Tibial nerve (tissue), 3 donors: ENCODE measurements at regions not wholly inside any gene's neighbourhood (a gene's known extent, or its start where the extent isn't known, plus 50 kb on each side); places are given as distances from the start of the nearest gene placed in this dataset.

Experiments
- POLR2A ChIP-seq, 2 donors: fragments of 450-650 bp; IDR thresholded peaks; one replicate each; pipeline ENCODE4 v1.6.1; 2017; ENCODE audit warnings: antibody characterized with exemption in 2 of 2, mild to moderate bottlenecking in 2 of 2, moderate library complexity in 2 of 2
- TF ChIP-seq, protein P1 (sequence below), 5 experiments: fragments of 200-600 bp in 3 of 5; fragments of 450-650 bp in 2 of 5; sonication (generic) in 3 of 5; IDR thresholded peaks; one replicate each; pipeline ENCODE4 v1.5.1; 2016 to 2019; ENCODE audit warnings: antibody characterized with exemption in 5 of 5, mild to moderate bottlenecking in 3 of 5, moderate library complexity in 2 of 5

GRCh38 chr9:107980984-107981383 is 491.4 kb upstream of the KLF4 start:
- TF ChIP-seq, protein P1, sequence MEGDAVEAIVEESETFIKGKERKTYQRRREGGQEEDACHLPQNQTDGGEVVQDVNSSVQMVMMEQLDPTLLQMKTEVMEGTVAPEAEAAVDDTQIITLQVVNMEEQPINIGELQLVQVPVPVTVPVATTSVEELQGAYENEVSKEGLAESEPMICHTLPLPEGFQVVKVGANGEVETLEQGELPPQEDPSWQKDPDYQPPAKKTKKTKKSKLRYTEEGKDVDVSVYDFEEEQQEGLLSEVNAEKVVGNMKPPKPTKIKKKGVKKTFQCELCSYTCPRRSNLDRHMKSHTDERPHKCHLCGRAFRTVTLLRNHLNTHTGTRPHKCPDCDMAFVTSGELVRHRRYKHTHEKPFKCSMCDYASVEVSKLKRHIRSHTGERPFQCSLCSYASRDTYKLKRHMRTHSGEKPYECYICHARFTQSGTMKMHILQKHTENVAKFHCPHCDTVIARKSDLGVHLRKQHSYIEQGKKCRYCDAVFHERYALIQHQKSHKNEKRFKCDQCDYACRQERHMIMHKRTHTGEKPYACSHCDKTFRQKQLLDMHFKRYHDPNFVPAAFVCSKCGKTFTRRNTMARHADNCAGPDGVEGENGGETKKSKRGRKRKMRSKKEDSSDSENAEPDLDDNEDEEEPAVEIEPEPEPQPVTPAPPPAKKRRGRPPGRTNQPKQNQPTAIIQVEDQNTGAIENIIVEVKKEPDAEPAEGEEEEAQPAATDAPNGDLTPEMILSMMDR (IDR thresholded peaks at IDR 0.05): no peak
- no peak for TF ChIP-seq POLR2A (IDR thresholded peaks at IDR 0.05)
